ENCODE measurements at regions not wholly inside any gene's neighbourhood (a gene's known extent, or its start where the extent isn't known, plus 50 kb on each side); places are given as distances from the start of the nearest gene placed in this dataset.

DNA sequence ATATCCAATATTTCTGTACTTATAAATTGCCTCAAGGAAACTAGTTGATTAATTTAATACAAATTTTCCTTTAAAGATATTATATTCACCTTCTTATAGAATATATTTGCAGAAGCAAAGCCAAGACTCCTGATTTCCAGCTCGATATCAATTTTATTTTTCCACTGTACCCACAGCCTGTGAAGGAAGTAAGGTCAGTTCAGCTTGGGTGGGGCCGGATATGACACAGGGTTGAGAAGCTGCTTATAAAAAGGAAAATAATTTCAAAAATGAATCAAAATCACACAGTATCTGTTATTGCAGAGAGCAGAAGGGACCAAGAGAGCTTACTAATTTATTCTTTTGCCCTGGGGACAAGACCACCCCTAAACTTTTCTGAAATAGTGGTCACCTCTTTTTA is 491.4 kb downstream of the TUSC7 start:
- Mint-ChIP-seq H3K4me3 (no peak overlapping the region), H3K9me3 (peaks cover 27% of the 10 kb centered on the region), H3K27me3 (ENCODE audit: insufficient read depth) (no peaks in the 10 kb centered on the region), H3K27ac (no peak overlapping the region), H3K36me3 (ENCODE audit: low read depth) (no peaks in the 10 kb centered on the region; the same call in 1 of the 2 replicates), H3K4me1 (ENCODE audit: low read depth) (no peaks in the 10 kb centered on the region)
- DNase-seq = no peak
- TF ChIP-seq, protein P1, sequence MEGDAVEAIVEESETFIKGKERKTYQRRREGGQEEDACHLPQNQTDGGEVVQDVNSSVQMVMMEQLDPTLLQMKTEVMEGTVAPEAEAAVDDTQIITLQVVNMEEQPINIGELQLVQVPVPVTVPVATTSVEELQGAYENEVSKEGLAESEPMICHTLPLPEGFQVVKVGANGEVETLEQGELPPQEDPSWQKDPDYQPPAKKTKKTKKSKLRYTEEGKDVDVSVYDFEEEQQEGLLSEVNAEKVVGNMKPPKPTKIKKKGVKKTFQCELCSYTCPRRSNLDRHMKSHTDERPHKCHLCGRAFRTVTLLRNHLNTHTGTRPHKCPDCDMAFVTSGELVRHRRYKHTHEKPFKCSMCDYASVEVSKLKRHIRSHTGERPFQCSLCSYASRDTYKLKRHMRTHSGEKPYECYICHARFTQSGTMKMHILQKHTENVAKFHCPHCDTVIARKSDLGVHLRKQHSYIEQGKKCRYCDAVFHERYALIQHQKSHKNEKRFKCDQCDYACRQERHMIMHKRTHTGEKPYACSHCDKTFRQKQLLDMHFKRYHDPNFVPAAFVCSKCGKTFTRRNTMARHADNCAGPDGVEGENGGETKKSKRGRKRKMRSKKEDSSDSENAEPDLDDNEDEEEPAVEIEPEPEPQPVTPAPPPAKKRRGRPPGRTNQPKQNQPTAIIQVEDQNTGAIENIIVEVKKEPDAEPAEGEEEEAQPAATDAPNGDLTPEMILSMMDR (IDR thresholded peaks at IDR 0.05) = no peak

DNA sequence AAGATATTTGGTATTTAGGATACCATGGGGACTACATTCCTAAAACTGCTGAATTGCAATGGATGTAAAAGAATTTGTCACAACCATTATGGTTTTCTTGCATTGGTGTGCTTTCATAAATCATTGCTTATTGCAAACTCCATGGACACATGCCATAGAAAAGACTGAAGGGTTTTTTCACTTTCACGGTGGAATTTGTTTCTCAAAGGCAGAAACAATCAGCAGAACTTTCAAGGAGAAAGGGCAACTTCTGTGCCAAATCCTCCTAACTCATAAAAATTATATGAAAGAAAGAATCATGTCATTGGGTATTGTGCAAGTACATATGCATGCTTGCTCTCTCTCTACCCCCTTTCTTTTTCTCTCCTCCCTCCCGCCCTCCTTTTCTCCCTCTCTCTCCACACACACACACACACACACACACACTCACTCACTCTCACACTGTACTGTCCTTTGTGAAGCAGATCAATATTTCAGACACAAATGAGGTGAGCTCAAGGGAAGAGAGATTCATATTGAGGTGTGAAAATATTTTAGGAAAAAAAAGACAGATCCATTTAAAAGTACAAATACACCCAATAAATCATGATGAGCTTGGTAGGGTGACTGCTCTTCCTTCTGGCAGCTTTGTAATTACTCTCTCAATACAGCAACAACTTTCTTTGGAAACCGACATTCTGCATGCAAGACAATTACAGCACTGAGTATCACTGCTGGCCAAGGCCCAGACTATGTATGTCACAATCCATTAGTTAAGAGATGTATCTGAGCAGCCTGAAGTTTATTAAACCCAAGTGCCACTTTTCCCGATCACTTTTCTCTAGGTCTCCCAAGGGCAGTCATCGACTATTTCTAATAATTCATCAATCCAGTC is 492.6 kb downstream of the TUSC7 start:
- DNase-seq = no peak
- Mint-ChIP-seq H3K27me3 (ENCODE audit: insufficient read depth) (no peaks in the 10 kb centered on the region), H3K4me3 (no peak overlapping the region)

DNA sequence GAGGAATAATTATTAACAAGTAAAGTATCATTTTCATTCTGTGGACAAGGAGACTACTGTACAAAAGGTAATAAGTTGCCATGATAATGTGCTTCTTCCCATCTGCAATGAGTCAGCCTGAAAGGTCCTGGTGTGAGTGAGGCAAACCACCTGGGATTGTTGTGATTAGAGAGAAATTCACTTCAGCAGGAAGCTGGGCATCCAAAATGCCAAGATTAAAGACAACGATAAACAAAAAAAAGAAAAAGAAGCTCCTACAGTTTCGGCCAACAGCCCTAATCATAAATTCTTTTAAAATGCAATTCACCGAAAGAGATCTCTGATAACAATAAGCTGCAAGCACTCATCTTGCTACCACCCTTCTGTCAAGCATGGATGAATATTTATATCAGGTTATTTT is 507.8 kb downstream of the TUSC7 start:
- Mint-ChIP-seq H3K9me3 (peaks cover 19% of the 10 kb centered on the region), H3K27ac (no peak overlapping the region), H3K27me3 (ENCODE audit: insufficient read depth) (peaks cover 6% of the 10 kb centered on the region; the same call in 1 of the 2 replicates), H3K36me3 (ENCODE audit: low read depth) (0 out of 2 replicates have a peak, but pooled peaks cover 3% of the 10 kb centered on the region), H3K4me3 (no peak overlapping the region), H3K4me1 (ENCODE audit: low read depth) (no peaks in the 10 kb centered on the region)
- DNase-seq = no peak
- TF ChIP-seq, protein P1 (IDR thresholded peaks at IDR 0.05) = no peak

More for the DNA sequence above, 492.6 kb downstream of the TUSC7 start:
- no peaks in the 10 kb centered on the region; the same call in 1 of the 2 replicates for H3K36me3 Mint-ChIP-seq (ENCODE audit: low read depth)
- peaks cover 37% of the 10 kb centered on the region for H3K9me3 Mint-ChIP-seq
- TF ChIP-seq, protein P1 (IDR thresholded peaks at IDR 0.05) = no peak
- no peak overlapping the region for H3K27ac Mint-ChIP-seq
- H3K4me1 Mint-ChIP-seq (ENCODE audit: low read depth) = no peaks in the 10 kb centered on the region

DNA sequence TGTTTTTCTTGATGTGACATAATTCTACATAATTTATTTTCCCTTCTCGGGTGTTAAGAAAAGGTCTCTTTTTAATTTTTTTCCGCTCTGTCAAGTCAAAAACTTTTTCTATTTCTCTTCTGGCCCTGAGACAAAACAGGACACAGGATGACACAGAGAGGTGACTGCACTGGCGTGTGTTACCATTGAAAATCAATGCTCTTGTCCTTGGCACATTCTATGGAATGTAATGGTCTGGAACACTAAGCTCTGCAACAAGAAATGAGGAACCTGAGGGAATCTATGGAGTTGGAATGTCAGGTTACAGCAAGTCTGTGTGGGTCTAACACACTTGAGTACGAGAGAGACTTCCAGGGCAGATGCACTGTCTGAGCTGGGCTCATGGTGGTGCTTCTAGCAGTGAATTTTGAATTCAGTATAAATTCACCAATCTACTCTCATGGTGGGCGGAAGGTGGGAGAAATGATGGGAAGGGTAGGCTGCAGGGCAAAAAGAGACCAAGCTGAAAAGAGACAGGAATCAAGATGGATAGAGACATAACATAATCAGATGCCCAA is 508.3 kb downstream of the TUSC7 start:
- H3K4me3 Mint-ChIP-seq = no peak overlapping the region
- H3K9me3 Mint-ChIP-seq = peaks cover 18% of the 10 kb centered on the region
- H3K27me3 Mint-ChIP-seq (ENCODE audit: insufficient read depth) = peaks cover 6% of the 10 kb centered on the region; the same call in 1 of the 2 replicates
- DNase-seq = no peak
- TF ChIP-seq, protein P1 (IDR thresholded peaks at IDR 0.05) = no peak
- H3K27ac Mint-ChIP-seq = no peak overlapping the region
- H3K36me3 Mint-ChIP-seq (ENCODE audit: low read depth) = 0 out of 2 replicates have a peak, but pooled peaks cover 3% of the 10 kb centered on the region
- H3K4me1 Mint-ChIP-seq (ENCODE audit: low read depth) = no peaks in the 10 kb centered on the region

DNA sequence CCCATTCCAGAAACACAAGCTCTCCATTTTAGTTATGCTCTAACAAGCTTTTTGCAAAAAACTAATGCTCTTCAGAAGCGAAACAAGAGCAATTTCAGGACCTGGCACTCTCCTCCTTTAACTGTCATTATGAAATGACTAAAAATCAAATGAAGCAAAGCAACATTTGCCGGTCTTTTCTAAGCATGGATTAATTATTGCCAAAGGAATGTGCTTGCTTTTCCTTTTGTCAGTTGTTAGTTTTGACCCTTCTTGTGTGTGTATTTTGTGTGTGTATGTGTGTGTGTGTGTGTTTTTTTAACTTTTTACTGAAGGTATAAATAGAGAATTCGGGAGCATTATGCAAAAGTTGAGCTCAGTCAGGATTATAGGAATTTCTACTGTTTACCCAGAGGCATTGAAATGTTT is 509.1 kb downstream of the TUSC7 start:
- H3K27me3 Mint-ChIP-seq (ENCODE audit: insufficient read depth) = peaks cover 6% of the 10 kb centered on the region; the same call in 1 of the 2 replicates
- no peak overlapping the region for H3K4me3 Mint-ChIP-seq
- TF ChIP-seq, protein P1 (IDR thresholded peaks at IDR 0.05) = no peak
- H3K36me3 Mint-ChIP-seq (ENCODE audit: low read depth) = 0 out of 2 replicates have a peak, but pooled peaks cover 3% of the 10 kb centered on the region
- H3K4me1 Mint-ChIP-seq (ENCODE audit: low read depth) = no peaks in the 10 kb centered on the region
- no peak for DNase-seq
- no peak overlapping the region for H3K27ac Mint-ChIP-seq
- peaks cover 15% of the 10 kb centered on the region; the same call in 1 of the 2 replicates for H3K9me3 Mint-ChIP-seq
